ENCODE measurements at regions not wholly inside any gene's neighbourhood (a gene's known extent, or its start where the extent isn't known, plus 50 kb on each side); places are given as distances from the start of the nearest gene placed in this dataset.
A peak's percentile ranks its signal among the peaks of the same experiment; 100 is the strongest.

DNA sequence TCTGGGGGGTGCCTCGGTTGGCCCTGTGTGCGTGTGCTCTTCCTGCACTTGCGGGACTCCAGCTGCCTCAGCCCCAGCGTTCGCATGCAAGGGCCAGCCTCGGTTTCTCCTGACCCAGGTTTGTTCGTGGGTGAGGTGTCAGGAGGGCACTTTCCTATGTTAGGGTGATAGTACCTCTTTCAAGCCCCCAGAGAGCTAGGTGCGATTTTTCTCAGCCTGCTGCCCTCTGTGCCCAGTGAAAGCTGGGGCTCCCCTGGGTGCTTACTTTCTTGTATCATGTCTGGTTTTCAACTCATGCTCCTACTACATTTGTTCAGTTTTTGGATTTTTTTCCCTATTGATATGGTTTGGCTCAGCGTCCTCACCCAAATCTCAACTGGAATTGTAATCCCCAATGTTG lies 289.2 kb downstream of the TEX29 start:
- ATAC-seq (no peak), DNase-seq (ENCODE audit: low spot score) (peak; percentile 19)

- DNase-seq (ENCODE audit: low spot score) (no peak), ATAC-seq (no peak)
Measured at GRCh38 chr13:111610081-111610480, 289.6 kb downstream of the TEX29 start.

GRCh38 chr13:111610879-111611278 lies 290.4 kb downstream of the TEX29 start:
- DNase-seq (ENCODE audit: low spot score) (peak; percentile 30), ATAC-seq (no peak)

DNA sequence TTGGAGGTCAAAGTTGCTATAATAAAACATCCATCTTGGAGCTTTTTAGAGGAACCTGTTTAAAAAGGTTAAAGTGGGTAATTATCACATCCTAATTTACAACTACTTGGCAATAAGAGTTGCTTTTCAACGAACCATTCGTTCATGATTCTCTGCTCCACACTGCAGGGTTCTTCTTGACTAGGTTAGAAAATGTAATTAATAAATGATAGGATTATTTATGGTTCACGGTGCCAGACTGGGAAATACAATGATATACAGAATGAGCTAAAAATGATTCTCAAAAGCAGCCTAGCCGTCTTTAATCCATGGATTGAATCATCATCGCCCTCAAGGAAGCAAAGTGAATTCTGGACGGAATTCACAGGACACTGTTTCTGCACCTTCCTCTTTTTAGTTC lies 291.2 kb downstream of the TEX29 start:
- ATAC-seq (no peak), DNase-seq (ENCODE audit: low spot score) (no peak)

DNA sequence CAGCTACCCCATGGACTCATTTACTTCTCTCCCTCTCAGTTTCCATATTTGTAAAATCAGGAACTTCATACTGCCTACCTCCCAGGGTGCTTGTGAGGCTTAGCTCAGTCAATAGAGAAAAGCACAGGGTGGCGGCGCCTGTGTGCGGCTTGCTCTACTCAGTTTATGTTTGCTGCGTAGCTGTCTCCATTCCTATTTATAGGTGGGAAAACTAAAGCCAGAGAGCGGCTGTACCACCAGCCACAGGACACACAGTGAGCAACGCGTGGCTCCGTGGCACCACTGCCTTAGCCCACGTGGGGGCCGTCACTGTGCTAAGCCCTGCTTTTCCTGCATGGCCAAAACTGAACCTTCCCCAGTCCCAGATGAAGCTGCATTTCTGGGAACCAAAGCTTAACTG lies 292.4 kb downstream of the TEX29 start:
- peak; percentile 29 for DNase-seq (ENCODE audit: low spot score)
- ATAC-seq: no peak

GRCh38 chr13:111614009-111614408 lies 293.6 kb downstream of the TEX29 start:
- peak; percentile 27 for ATAC-seq
- DNase-seq (ENCODE audit: low spot score): peak; percentile 61

DNA sequence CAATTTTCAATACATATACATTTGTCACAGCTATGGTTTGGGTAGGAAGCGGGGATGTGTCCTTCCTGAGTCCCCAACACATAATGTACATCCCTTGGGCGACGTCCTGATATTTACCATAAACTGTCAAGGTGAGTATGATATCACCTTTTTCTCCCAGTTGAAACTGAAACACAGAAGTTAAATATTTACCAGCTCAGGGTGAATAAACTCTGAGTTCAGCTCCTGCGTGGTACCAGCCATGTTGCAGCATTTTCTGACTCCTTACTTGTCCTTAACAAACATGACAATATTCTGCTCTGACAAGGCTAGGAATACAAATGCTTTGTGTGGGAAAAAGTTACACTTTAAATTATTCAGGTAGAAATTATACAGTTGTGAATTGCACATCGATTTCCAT lies 294.2 kb downstream of the TEX29 start:
- ATAC-seq (peak; percentile 80), DNase-seq (ENCODE audit: low spot score) (peak; percentile 69)

DNA sequence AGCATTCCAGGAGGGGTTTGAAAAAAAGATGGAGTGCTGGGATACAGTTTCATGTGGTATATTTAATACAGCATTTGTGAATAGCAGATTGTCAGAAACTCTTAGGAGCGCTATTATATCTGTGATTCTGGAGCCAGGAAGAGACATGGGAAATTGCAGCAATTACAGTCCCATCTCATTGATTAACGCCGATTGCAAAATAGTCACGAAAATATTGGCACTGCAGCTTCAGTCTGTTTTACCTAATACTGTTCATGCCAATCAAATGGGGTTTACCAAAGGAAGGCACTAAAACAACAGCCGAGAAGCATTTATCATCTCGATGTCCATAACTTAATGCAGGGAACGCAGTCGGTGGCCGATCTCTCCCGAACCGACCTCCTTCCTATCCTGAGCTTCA lies 295.8 kb downstream of the TEX29 start:
- DNase-seq (ENCODE audit: low spot score) (peak; percentile 65), ATAC-seq (peak; percentile 68)

DNA sequence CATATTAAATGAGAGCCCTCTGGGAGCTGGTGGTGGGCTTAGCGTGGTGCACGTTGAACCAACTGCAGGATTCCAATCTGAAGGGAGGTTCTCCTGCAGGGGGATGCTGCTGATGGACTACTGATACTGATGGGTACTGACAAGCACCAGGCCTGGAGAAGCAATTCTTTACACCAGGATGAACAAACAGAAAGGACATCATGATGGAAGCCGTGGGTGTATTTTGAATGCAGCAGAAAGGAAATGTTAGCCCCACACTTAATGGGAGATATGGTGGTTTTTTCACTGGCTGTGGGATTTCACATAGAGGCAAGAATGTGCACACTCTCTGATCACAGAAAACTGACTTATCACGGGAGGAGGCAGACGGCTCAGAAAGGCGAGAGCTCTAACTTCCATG lies 299.7 kb downstream of the TEX29 start:
- DNase-seq (ENCODE audit: low spot score): peak; percentile 23
- ATAC-seq: no peak

DNA sequence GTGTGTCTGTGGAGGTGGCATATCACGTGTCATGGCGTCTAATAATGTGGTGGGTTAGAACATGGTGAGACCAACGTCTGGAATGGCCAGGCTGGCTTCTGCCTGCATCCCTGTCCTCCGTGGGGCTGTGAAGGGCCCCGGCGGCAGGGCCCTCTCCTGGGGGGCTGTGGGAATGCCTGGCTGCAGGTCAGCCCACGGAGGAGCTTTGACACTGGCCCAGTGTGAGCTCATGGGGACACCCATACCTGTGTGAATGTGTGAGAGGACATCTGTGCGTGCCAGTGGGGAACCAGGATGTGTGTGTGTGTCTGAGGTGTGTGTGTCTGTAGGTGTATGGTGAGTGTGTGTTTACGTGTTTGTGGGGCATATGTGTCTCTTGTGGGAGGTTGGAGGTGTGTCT lies 300.1 kb downstream of the TEX29 start:
- ATAC-seq: no peak
- DNase-seq (ENCODE audit: low spot score): peak; percentile 34

DNA sequence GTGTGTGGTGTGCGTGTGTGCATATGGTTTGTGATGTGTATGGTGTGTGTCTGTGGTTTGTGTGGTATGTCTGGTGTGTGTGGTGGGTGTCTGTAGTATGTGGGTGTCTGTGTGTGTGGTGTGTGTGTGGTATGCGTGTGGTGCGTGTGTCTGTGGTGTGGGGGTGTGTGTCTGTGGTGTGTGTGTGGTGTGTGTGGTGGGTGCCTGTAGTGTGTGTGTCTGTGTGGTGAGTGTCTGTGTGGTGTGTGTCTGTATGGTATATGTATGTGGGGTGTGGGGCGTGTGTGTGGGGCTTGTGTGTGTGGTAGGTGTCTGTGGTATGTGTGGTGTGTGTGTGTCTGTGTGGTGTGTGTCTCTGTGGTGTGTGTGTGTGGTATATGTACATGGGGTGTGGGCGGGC lies 300.7 kb downstream of the TEX29 start:
- DNase-seq (ENCODE audit: low spot score) (no peak), ATAC-seq (no peak)

- DNase-seq (ENCODE audit: low spot score) (peak; percentile 36), ATAC-seq (no peak)
Measured at GRCh38 chr13:111622051-111622531, 301.6 kb downstream of the TEX29 start.

DNA sequence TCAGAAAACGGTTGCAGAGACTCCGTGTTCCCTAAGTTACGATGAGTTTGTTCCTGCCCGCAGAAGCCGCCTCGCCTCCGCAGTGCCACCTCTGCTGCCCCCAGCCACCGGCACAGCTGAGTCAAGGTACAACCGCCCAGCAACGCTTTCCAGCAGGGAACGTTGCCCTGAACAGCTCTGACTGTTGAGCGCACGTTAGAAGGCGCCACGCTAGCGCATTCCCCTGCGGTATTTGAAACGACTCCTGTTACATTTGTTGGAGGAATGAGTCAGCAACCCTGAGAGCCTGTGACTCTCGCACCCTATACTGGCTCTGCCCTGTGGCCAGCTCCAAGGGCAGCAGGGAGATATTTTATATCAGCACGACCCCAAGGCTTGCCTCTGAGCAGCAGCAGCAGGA lies 302.8 kb downstream of the TEX29 start:
- ATAC-seq: no peak
- peak; percentile 29 for DNase-seq (ENCODE audit: low spot score)

DNA sequence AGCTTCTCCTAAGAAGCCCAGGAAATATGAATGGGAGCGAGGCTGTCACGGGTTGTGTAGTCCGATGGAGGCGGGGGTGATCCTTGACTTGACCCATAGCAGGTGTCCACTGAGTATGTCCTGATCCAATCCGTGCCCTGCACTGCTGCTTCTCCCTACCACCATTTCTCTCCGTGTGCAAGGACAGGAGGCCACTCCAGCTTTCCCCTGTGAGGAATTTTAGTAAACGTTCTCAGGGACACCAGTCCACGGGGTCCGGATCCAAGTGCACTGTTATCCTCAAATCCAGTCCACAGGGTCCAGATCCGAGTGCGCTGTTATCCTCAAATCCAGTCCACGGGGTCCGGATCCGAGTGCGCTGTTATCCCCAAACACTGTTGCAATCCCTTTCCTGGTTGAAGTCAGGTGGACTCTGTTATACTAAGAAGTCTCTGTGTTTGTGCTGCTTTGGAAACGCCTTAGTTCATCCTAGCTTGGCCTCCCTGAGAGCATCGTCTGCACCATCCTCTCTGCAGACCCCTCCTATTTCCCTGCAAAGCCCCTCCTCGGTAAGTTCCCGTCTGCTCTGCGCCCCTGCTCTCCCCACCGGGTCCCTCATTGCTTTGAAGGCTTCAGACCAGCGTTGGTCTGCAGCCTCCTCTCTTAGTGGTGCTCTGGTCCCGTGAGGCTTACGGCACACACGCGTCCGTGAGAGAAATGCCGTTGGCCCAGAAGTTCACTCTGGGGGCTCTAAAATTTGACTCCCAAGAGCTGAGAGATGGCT lies 303.5 kb downstream of the TEX29 start:
- ATAC-seq (no peak), DNase-seq (ENCODE audit: low spot score) (peak; percentile 41)

DNA sequence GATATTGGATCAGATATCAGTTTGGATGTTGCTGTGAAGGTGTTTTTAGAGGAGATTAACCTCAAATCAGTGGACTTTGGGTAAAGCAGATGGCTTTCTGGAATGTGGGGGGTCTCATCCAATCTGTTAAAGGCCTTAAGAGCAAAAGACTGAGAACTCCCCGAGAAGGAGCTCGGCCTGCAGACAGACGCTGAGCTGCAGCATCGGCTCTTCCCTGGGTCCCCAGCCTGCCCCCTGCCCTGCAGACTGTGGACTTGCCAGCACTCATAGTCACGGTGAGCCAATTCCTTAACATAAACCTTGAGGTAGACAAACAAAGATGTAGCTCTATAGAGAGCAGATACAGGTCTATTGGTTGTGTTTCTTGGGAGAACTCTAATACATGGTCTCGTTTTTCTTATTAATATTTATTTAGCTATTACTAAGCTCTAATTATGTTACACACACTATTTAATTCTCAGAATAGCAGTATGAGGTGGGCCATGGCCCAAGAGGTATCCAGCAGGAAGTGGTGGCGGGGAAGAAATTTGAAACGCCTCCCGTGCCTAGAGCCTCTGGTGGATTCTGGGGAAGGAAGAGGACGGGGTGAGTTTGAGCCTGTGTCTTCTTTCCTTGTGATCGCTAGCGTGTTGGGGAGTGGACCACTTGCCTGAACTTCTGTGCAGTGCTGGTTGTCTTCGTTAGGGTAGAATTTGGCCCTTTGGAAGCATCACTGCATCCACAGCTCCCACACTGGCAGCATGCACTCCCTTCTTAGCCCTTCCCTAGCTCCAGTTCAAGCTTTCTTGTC lies 305.3 kb downstream of the TEX29 start:
- DNase-seq (ENCODE audit: low spot score): peak; percentile 45
- ATAC-seq: no peak

- ATAC-seq: peak; percentile 89
- peak; percentile 92 for DNase-seq (ENCODE audit: low spot score)
Measured at GRCh38 chr13:111626371-111627305, 306.2 kb downstream of the TEX29 start.

- no peak for DNase-seq (ENCODE audit: low spot score)
Measured at GRCh38 chr13:111627596-111627995, 307.2 kb downstream of the TEX29 start.

DNA sequence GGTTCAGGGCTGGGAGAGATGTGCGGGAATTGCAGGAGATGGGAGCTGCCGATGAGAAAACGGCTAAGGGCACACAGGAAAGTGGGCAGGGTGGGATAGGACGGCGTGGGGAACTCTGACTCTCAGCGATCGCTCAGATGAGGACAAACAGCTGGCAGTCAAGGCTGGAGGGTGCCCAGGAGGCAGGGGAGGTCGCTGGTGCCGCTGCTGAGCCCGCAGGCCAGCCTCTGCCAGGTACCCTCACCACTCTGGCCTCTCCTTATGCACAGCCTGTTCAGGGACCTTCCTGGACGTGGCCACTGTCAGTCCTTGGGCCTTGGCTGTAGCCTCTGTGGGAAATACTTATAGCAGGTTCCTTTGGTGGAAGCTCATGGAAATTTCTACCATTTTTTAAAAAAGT lies 308.6 kb downstream of the TEX29 start:
- ATAC-seq (no peak), DNase-seq (ENCODE audit: low spot score) (peak; percentile 30)

More at GRCh38 chr13:111627596-111627995, 307.2 kb downstream of the TEX29 start:
- ATAC-seq: no peak

DNA sequence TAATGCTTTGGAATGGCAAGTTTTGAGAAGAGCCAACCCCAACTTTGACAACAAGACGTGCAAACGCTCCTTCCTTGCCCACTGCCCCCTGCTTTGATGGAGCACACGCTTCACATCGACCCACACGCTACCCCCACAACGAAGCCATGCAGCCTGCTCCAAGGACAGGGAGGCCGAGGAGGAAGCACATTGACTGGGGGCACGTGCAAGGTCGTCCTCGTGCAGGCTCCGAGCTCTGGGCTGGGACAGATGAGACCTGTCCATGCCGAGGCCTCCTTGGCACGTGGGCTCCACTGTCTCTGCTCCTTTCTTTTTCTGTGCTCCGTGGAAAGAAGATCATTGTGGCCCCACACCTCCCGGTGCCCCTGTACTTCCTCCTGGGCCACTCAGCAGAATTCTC lies 309.0 kb downstream of the TEX29 start:
- no peak for ATAC-seq
- peak; percentile 21 for DNase-seq (ENCODE audit: low spot score)

- peak; percentile 32 for DNase-seq (ENCODE audit: low spot score)
Measured at GRCh38 chr13:111629926-111630325, 309.5 kb downstream of the TEX29 start.

GRCh38 chr13:111630406-111630805 lies 310.0 kb downstream of the TEX29 start:
- ATAC-seq (no peak), DNase-seq (ENCODE audit: low spot score) (peak; percentile 39)

More at GRCh38 chr13:111629926-111630325, 309.5 kb downstream of the TEX29 start:
- ATAC-seq: no peak

All from left lobe of liver (tissue), 2 donors.